Activated CD4-positive, CD25-positive, alpha-beta regulatory T cell (primary cell): ENCODE measurements at regions not wholly inside any gene's neighbourhood (a gene's known extent, or its start where the extent isn't known, plus 50 kb on each side); places are given as distances from the start of the nearest gene placed in this dataset.
"Not testable (repeated sequence)": the region's sequence is repeated elsewhere in the genome, so short reads cannot be mapped to it uniquely, and the experiment has no call there.

ENCODE experiments used
- DNase-seq, 4 experiments: peaks; one replicate each; lab custom pipeline; 2025; lab: John Stamatoyannopoulos, UW

DNA sequence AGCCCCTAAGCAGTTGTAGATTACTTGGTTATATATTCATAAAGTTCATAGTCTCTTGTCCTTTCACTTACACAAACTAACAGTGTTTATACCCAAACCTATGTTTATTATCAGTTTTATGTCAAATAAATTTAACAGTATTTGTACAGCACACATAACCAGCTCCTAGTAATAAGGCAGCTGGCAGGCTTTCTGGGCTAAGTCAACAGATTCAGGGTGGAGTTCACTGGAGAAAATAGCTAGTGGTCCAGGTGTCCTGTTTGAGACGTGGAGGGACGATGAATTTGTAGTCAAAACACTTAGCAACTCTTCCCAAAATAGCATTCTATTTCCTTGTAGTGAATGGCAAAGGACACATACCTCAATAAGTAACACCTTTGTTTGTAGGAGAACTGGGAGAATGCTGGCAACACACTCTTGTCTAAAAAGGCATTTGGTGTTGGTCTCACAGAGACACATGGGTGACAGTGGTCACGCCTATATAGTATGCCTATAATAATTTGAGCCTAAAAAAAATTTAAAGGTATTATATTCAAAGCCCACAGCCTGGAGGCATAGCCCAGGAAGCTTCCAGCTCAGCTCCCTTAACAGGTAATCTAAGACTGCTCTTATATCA, 156.4 kb upstream of the CARMIL1 start:
- no peak for DNase-seq

DNA sequence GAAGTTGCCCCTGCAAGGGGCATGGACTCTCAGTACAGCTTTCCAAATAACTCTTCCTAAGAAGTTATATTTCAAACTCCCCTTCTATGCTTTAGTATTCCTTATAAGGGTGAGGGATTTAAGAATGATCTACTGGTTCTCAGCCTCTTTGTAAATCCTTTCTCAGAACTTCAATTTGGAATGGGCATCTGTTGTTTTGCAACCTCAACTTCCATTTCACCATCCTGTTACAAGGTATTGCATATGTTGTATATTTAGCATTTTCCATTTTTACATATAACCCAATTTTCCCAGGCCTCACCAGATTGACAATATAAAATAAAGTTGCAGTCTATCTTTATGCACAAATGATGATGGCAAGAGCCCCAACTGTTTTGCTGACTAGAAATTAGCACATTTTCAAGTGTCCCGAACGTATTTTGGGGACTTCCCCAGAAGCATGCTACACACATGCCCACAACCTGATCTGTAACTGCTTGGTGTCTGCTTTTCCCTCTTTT, 154.9 kb upstream of the CARMIL1 start:
- no peak for DNase-seq

DNA sequence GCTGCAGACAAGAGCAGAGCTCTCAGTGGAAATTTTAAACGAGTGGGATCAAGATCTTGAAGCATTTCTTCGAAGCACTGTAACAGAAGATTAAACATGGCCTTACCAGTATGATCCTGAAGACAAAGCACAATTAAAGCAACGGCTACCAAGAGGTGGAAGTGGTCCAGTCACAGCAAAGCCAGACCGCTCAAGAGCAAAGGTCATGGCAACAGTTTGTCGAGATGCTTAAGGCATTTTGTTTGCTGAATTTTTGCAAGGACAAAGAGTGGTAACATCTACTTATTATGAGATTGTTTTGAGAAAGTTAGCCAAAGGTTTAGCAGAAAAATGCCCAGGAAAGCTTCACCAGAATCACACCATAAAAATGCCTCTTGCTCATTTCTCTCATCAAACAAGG, 153.4 kb upstream of the CARMIL1 start:
- DNase-seq, result no peak

DNA sequence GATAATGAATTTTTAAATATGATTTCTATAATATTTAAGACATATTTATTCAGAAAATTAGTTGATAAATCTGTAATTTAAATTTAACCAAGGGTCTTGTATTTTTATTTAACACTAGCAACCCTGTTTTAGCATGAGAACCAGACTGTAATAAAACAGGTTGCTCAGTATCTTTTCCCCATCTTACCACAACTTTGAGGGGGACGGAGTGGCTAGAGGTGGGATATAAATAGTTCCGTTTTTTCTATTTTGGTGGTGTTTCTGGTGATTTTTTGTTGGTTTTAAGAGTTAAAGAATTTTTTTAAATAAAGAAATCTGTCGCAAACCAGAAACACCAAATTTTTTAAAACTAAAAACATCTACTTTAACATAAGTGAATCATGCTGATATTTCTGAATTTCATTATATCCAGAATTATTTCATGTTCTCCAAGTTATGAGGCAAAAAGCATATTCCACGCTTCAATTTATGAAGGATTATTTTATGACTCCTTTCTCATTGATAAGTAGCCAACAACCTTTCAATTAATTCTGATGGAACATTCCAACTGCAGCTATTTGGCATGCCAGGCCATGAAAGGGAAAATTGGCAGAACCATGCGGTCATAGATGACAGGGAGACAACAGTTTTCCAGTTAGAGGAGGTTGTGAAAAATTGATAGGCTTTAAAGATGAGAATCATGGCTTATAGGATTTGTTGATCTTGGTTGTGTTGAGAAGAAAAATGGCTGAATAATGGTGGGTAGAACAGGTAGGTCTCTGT, 151.9 kb upstream of the CARMIL1 start:
- DNase-seq, result no peak

DNA sequence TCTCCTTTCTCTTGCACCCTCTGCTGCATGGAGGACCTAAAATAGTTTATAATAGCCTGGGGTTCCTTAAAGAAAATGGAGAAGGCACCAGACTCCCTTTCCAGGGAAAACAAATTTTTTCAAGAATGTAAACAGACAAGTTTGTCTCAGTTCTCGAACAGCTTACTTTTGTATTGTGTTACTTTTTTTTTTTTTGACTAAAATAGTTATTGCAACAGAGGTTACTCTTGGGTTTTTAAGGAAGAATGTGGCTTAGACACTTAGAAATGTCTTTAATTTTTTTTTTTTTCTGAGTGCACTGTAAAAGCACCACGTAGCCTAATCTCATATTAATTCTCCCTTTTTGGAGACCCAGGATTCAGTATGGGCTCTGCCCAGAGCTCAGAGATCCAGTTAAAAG, 148.7 kb upstream of the CARMIL1 start:
- no peak for DNase-seq

DNA sequence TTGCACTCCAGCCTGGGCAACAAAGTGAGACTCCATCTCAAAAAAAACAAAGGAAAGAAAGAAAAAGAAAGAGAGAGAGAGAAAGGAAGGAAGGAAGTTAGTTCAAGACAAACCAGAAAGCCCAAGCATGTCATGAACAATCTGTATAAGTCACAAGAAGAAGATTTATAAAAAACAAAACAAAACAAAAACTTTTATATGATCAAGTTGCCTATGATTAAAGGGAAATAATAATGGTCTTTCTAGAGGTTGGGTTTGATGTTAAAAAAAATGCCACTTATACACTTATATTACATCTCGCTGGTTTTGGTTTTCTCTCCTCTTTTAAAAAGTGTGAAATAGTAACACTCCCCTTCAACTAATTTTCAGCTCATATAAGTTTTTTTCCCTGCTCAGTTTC, 146.2 kb upstream of the CARMIL1 start:
- DNase-seq, result no peak

DNA sequence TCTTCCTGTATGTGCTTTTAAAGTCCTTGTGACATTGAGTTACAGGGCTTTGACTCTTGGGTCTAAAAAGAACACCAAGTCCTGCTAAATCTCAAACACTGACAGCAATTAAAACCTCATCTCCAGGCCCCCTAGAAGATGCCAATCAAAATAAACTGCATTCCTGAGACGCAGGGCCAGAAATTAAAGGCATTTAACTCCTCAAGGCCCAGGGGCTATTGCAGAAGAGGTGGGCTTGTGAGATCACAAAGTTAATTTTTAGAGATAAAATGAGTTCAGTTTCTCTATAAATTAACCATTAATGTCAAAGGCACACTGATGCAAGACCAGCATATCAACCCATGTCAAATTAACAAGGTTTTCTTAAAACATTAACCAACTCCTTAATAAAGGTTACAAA, 145.6 kb upstream of the CARMIL1 start:
- DNase-seq, result no peak

DNA sequence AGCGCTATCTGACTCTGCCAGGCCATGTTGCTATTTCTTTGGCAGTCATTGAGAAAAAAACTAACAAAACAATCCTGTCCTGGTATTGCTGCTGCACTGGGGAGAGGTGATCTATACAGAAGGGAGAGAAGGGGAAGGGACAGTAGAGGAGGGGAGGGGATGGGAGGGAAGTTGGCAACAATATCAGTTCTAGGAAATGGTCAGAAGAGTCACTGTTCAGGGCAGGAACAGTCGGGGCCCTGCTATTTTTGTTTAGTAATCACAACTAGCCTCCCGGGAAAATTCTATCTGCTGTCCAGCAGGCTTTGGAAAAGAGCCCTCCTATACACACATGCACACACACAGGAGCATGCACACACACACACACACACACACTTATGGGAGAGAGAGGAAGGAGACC, 142.3 kb upstream of the CARMIL1 start:
- no peak for DNase-seq

DNA sequence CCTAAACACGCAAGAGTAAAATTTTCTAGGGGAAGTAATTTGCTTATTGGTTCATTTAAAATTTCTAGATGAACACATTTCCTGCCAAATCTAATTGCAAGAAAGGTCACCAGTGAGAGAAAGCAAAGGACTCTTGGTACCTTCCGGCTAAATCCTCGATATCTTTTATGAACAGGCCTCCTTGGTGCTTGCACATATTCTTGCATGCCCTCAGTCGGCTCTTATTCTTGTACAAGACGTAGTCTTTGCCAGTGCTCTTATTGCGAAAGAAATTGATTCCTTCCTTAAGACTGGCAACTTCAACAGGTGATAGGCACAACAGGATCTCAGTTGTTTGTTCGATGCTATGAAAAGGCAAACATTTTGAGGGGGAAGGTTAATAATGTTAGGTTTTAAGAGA, 141.7 kb upstream of the CARMIL1 start:
- DNase-seq, result no peak

DNA sequence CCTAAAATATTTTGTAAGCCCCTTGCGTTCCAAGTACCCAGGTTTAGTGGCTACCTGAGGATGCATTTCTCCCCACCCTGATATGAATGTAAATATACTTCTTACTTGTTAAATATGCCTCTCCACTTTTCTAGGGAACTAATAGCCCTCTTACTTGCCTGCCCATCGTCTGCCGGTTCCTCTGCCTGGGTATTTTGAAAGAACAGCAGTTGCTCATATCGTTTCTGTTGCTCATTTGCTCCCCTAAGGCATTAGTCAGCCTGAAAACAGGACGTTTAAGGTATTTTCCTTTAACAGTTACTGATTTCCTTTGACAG, 141.3 kb upstream of the CARMIL1 start:
- peak in 2 of 4 experiments; percentile 10 to 29 for DNase-seq

DNA sequence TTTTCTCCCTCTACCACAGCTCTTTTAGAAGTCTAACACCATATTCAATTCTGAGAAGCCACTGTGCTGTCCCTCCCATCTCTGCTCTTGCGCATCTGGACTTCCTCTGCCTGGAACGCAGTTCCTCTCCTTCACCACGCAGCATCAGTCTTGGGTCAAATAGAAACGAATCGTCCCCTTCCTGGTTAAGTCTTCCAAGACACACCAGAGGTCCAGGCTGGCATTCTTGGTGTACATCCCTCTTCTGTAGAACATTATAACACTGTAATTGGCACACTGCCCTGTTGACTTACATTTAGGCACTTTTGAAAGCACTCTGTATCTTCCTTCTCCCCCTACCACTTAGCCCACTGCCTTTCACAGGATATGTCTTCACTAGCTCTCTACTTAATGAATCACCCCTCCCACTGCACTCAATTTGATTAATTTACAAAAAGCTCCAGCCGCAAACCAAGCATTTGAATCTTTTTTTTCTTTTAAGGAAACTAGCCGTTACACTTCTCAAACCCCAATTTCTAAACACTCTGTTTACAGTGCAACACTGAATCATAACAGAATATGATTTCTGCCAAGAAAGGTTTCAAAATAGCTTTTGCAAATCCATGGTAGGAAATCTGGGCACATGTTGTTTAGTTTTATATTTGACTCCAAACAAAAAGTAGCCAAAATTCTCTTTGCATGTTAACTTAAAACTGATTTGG, 140.8 kb upstream of the CARMIL1 start:
- DNase-seq, result peak; percentile 12 to 38 (median 24)

DNA sequence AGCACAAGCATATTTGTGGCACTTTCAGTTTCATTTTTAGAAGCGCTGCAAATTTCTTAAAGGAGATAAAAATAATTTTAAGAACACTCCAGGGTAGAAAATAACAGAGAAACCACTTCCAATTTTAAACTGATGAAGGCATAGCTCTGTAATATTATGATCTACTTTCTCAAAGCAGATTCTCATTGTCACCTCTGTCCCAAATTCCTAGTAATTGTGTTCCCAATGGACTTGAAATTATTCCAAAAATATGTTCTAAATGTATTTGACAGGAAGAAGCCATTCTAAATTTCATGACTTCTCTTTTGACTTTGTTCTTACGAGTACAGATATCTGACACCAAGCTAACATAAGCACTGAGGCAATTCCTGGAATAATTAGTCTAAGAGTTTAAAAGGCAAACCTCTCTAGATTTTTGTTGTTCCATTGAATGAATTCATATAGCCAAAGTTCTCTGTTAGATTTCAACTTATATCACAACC, 140.2 kb upstream of the CARMIL1 start:
- DNase-seq, result no peak

DNA sequence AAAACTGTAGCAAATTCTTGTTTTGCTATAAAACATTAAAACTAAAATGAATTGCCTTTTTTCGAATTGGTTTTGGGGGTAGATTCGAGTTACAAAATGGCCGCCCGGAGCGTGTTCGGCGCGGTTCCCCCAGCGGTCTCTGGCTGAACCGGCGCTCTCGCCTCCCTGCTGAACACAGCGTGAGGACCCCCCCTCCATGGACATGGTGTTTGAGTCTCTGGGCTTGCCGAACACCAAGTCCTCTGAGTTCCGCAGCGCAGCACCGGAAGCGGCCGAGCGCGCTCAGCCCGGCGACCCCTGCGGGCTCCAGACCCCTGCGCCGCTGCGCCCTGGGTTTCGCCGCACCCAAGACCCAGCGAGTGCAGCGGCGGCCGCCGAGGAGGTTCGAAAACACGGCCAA, 139.6 kb upstream of the CARMIL1 start:
- DNase-seq, result not testable (repeated sequence)

DNA sequence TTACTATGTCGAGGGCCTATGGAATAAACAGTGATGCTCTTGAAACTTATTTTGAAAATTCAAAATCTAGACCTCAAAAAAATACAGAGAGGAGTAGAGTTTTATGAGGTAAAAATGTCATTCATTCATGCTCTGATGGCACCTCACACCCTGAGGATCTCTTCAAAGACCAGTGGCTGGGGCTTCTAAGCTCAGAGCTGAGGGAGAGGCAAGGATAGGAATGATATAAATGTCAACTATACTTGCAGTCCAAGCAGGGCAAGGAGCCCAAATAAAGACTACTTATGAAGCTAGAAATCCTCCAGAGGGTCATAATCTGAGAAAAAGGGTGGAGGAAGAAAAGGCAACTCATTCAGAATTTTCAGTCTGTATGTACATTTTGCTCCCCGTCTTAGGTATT, 136.7 kb upstream of the CARMIL1 start:
- DNase-seq, result no peak

DNA sequence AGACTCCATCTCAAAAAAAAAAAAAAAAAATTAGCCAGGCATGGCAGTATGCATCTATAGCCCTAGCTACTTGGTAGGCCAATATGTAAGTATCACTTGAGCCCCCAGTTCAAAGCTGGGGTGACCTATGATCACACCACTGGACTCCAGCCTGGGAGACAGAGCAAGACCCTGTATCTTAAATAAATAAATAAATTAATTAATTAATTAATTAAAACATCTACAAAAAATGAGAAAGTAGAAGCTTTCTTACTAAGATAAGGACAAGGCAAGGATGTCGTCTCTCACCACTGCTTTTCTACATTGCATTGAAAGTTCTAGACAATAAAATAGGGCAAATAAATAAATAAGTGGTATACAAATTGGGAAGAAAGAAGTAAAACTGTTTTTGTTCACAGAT, 134.3 kb upstream of the CARMIL1 start:
- no peak for DNase-seq

DNA sequence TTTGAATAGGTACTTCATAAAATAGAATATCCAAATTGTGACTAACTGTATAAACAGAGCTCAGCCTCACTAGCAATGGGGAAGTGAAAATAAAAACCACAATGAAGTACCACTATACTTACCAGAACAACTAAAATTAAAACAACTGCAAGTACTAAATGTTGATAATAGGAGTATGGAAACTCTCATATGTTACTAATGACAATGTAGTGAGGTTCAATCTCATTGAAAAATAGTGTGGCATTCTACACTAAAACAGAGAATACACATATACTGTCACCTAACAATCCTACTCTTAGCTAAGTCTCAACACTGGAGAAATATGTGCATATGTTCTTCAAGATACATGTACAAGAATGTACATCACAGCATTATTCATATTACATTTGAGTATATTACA, 132.0 kb upstream of the CARMIL1 start:
- no peak for DNase-seq

DNA sequence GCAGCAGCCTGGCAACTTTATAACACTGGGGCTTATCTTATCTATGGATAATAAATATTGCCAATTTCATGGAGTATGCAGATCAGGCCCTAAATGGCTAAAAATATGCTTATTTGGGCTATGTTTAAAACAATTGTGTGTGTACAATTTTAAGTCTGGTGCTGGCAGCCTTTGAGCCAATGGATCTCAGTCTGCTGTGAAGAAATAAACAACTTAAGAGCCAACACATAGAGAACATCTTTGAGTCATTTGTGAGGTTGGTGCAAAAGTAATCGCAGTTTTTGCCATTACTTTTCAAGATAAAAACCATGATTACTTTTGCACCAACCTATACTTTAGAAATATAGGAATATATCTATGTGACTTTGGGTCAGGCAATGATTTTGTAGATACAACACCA, 129.1 kb upstream of the CARMIL1 start:
- no peak for DNase-seq

DNA sequence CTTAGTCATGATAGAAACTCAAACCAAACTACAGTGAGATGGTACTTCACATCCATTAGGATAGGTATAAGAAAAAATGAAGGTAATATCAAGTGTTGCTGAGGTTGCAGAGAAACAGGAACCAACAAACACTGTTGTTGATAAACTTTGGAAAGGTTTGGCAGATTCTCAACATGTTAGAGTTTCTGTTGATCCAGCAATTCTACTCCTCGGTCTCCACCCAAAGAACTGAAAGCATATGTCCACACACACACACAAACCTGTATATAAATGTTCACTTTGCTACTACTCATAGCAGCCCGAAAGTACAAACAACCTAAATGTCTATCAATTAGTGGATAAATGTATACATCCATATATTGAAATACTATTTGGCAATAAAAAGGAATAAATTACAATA, 128.3 kb upstream of the CARMIL1 start:
- DNase-seq, result no peak

DNA sequence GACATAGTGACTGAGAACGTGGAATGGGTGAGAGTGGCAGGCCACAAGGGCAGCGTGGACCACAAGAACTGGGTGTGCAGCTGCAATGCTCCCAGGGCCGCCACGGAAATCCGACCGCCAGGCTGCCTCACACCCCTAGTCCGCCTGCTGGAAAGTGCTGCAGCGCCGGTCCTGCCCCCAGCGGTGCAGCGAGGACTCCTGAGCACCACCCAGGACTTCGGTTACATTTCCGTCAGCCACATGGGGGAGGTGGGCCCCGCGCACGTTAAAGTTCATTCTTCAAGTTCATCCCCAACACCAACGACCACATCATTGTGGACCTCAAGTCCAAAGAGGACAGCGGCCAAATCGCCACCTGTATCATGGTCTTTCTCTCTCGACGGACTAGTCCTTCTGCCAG, 126.1 kb upstream of the CARMIL1 start:
- no peak for DNase-seq

DNA sequence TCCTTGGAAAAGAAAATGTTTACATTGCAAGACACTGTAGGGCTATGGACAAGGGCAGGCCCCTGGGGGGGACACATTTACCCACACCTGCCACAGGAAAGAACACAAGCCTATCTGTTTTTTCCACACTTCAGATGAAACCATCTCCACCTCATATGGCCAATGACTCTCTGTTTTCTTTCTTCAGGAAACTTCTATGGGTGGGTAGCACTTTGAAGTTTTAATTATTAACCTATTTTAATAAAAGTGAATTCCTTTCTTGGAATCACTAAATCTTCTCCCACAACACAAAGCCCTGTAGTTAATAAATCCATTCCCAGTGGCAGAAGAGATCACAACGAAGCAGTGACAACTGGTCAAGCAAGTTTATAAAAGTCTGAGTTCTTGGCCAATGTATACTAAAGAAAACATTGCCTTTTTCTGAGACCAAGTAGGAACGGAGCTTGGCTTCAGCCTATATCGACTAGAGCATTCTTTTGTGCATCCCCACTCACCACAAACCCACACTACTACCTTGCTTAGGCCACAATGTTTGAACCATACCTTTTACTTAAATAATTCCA, 125.1 kb upstream of the CARMIL1 start:
- DNase-seq, result no peak

DNA sequence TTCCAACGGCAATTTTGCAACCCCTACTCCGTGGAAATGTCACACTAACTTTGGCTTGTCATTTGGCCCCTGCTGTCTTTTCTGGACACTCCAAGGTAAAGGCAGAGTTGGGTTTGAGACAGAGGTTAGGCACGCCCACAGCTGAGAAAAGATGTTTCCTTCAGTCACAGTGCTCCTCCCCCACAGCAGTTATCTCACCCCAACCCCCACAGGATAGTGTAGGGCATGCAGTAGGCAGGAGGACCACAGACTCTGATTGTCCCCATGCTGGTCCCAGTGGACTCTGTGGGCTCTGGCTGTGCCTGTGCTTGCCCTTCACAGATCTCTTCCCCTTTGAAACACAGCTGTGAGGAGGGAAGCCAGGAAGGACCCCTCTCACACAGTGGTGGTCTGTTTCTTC, 124.0 kb upstream of the CARMIL1 start:
- no peak for DNase-seq

DNA sequence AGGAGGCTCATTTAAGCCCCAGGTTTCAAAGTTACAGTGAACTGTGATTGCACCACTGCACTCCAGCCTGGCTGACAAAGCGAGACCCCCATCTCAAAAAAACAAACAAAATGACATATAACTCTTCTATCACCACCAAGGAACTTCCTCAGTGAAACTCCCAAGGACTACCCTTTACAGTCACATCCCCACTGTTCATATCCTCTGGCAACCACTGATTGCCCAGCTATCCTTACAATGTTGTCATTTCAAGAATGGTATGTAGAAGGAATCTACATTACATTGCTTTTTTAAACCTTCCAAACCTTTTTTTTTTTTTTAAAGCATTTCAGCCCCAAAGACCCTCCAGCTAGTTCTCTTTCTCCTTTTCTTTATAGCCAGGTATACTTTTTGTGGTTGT, 123.1 kb upstream of the CARMIL1 start:
- DNase-seq, result no peak

DNA sequence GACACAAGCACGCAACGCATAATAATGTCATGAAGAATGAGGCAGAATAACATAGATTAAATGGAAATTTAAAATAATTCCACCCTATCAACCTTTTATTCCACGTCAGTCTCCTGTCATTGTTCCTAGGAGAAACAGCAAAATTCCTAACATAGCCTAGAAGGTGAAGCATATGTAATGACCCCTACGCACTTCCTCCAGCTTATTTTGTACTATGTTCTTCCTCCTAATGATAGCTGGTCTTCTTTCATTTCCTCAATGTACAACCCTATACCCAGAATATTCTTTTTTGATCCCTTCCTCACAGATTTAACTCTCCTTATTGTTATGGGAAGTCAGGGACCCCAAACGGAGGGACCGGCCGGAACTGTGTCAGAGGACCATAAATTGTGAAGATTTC, 122.0 kb upstream of the CARMIL1 start:
- no peak for DNase-seq
